GM12891 (cell line): ENCODE measurements at regions not wholly inside any gene's neighbourhood (a gene's known extent, or its start where the extent isn't known, plus 50 kb on each side); places are given as distances from the start of the nearest gene placed in this dataset.
"Not testable (repeated sequence)": the region's sequence is repeated elsewhere in the genome, so short reads cannot be mapped to it uniquely, and the experiment has no call there.

Source experiments
- DNase-seq: peaks from one replicate; pipeline ENCODE4 v3.0.0; 2011; ENCODE audit warnings: low spot score; ENCODE audit not compliant: insufficient read length
- FAIRE-seq: peaks from 2 replicates; lab custom pipeline; 2011; peaks lifted over from hg19 to GRCh38; lab: Jason Lieb, UNC
- PAX5 ChIP-seq: IDR thresholded peaks from 2 replicates; pipeline ENCODE4 v1.6.1; 2011; ENCODE audit warnings: low read length, moderate library complexity, mild to moderate bottlenecking; ENCODE audit not compliant: insufficient read depth, severe bottlenecking
- POLR2A ChIP-seq: IDR thresholded peaks from 2 replicates; pipeline ENCODE4 v1.6.1; 2011; ENCODE audit warnings: low read depth, low read length, control low read depth
- POLR2AphosphoS5 ChIP-seq: IDR thresholded peaks from 2 replicates; pipeline ENCODE4 v1.6.1; 2011; ENCODE audit warnings: low read depth, low read length, control low read depth
- POU2F2 ChIP-seq: IDR thresholded peaks from 2 replicates; pipeline ENCODE4 v1.6.1; 2011; ENCODE audit warnings: low read depth, mild to moderate bottlenecking, control low read depth, low read length, moderate library complexity
- SPI1 ChIP-seq: IDR thresholded peaks from 2 replicates; pipeline ENCODE4 v1.6.1; 2011; ENCODE audit warnings: low read depth, low read length, control low read depth
- TAF1 ChIP-seq: IDR thresholded peaks from 2 replicates; pipeline ENCODE4 v1.6.1; 2011; ENCODE audit warnings: low read depth, low read length, control low read depth

GRCh38 chr2:196511258-196512168, 128.0 kb upstream of the CCDC150 start:
- TF ChIP-seq SPI1: no peak
- TF ChIP-seq PAX5: no peak
- no peak for TF ChIP-seq POLR2AphosphoS5
- TF ChIP-seq POLR2A: no peak
- TF ChIP-seq TAF1: no peak
- no peak for TF ChIP-seq POU2F2
- DNase-seq: no peak
- no peak for FAIRE-seq

DNA sequence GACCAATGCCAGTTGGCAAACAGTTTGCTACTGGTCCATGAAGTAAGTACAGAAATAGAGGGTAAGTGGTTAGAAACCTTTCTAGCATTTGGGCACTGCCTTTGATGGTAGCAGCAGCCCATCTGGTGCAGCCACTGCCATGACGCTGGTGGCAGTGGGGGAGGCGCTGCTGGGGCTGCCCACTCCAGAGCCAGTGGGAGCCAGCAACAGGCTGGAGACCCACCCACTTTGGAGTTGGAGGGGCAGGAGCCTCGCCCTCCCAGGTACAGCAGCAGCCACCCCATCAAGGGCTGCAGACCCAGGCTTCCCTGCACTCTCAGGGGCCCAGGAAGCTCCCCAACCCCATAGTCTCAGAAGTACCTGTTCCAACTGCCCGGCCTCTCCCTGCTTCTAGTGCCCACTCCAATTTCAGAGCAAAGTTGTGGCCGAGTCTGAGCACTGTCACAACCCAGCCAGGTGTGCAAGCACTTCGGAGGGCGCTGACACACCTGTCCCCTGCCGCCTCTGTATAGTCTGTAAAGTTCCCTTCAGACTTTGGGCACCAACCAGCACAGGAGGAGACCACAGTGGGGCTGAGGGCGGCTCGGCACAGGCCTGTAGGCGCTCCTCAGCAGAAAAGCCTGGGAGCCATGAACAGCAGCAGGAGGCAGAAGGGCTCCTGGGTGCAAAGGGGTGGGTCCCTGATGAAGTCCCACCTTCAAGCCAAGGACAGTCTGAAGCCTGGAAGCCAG, 125.6 kb upstream of the CCDC150 start:
- DNase-seq (no peak), FAIRE-seq (no peak)
- TF ChIP-seq POU2F2 (no peak), POLR2A (no peak), TAF1 (no peak), PAX5 (no peak), POLR2AphosphoS5 (no peak), SPI1 (no peak)

- DNase-seq (no peak), FAIRE-seq (no peak)
- TF ChIP-seq SPI1 (no peak), PAX5 (no peak), POU2F2 (no peak), TAF1 (no peak), POLR2AphosphoS5 (no peak), POLR2A (no peak)
Measured at GRCh38 chr2:196514641-196515040, 124.9 kb upstream of the CCDC150 start.

DNA sequence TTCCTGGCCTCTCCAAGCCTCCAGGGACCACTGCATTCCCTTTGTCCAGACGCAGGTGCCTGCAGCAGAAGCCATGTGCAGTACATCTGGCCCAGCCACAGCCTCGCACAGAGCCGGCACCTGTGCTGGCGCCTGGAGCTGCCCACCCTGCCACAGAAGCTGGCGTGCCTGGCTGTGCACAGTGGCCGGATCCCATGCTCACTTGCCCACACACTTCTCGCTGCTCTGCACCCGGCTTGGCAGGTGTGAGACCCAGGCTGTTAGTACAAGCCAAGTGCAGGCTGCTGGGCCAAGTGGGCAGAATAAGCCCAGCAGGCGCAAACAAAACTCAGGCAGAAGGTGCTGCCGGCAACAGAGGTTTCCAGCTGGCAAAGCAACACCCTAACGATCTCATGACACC, 124.5 kb upstream of the CCDC150 start:
- FAIRE-seq (no peak), DNase-seq (no peak)
- TF ChIP-seq SPI1: no peak
- TF ChIP-seq TAF1: no peak
- TF ChIP-seq PAX5: no peak
- TF ChIP-seq POLR2A: no peak
- no peak for TF ChIP-seq POU2F2
- no peak for TF ChIP-seq POLR2AphosphoS5

DNA sequence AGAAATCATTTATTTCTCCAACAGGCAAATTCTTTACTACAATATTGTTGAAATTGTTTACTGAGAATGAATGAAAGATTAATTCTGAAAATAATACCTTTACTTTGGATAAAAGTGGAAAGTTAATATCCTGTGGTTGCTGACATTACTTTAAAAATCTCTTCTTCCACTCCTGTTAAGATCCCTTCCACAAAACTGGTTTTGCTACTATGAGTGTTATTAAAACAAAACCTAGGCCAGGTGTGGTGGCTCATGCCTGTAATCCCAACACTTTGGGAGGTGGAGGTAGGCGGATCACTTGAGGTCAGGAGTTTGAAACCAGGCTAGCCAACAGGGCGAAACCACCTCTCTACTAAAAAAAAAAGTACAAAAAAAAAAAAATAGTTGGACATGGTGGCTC, 123.9 kb upstream of the CCDC150 start:
- FAIRE-seq: no peak
- TF ChIP-seq POLR2A: no peak
- DNase-seq: no peak

DNA sequence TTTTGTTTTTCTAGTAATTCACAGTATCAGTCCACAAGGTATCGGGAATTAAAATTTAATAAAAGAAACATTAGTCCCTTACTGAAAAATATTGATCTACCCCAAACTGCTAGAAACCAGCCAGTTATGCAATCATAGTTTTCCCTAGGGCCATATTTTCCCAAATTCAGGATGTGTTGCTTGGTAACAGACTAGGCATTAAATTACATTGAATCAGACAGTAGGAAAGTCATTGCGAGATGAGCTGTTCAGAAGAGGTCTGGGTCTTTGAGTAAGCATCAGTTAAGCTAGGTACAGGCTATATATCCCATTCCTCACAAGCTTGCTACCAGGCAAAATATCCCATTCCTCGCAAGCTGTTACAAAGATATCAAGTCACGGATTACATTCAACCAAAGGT, 123.0 kb upstream of the CCDC150 start:
- no peak for DNase-seq
- no peak for TF ChIP-seq POU2F2
- FAIRE-seq: no peak

GRCh38 chr2:196520605-196521004, 118.9 kb upstream of the CCDC150 start:
- TF ChIP-seq TAF1: no peak
- FAIRE-seq (no peak), DNase-seq (no peak)

DNA sequence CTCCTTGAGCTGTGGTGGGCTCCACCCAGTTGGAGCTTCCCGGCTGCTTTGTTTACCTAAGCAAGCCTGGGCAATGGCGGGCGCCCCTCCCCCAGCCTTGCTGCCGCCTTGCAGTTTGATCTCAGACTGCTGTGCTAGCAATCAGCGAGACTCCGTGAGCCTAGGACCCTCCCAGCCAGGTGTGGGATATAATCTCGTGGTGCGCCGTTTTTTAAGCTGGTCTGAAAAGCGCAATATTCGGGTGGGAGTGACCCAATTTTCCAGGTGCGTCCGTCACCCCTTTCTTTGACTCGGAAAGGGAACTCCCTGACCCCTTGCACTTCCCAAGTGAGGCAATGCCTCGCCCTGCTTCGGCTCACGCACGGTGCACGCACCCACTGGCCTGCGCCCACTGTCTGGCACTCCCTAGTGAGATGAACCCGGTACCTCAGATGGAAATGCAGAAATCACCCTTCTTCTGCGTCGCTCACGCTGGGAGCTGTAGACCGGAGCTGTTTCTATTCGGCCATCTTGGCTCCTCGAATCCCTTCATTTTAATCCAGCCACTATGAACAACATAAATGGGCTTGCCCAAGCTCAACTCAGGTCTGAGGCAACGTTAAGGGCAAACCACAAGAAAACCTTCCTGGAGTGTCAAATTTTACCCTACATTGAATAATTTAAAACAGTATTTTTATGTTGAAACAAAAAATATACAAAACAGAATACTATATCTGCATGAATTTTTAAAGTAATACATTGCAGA, 112.4 kb upstream of the CCDC150 start:
- FAIRE-seq, DNase-seq: not testable (repeated sequence)

DNA sequence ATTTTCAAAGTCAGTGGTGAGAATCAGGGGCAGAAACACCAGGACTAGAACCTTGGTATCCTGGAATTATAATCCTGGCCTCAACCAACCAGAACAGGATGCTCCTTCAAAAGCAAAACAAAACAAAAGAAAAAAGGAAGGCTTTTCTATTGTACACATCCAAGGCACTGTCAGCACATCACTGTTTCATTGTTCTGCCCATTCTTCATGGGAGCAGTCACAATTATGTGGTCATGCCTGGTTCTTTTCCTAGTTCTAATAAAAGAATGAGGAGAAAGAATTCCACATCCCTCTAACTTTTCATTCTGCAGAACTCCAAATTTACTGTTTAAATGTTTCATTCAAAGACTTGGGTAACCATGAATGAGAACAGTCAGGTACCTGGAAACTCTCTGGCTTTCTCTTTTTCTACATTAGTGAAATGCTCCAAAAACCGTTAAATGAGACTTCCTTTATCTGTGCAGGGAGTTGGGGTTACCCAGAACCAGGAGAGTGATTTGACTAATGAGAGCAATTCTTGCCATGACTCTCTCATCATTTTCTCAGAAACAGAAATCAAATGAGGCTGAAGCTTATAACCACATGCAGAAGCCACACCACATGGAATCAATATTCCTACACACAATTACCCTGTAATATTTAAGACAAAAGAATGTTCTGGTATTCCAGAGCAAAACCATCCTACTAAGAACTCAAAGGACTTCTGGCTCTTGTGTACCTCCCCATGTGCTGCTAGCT, 110.9 kb upstream of the CCDC150 start:
- FAIRE-seq: no peak
- DNase-seq: no peak
- no peak for TF ChIP-seq PAX5
- TF ChIP-seq SPI1: no peak
- TF ChIP-seq POLR2A: no peak
- TF ChIP-seq POLR2AphosphoS5: no peak
- no peak for TF ChIP-seq TAF1
- no peak for TF ChIP-seq POU2F2
